Tibial nerve (tissue), 4 donors: ENCODE measurements at regions not wholly inside any gene's neighbourhood (a gene's known extent, or its start where the extent isn't known, plus 50 kb on each side); places are given as distances from the start of the nearest gene placed in this dataset.

Source experiments
- DNase-seq, 2 donors: peaks; one replicate each; pipeline ENCODE4 v3.0.0-alpha.2; 2019; ENCODE audit warnings: low spot score in 2 of 2
- H3K27ac ChIP-seq, 4 donors: fragments of 200-600 bp; sonication (generic) in 3 of 4; one replicate each; pipeline ENCODE4 v1.5.1; 2017 to 2019; ENCODE audit warnings: mild to moderate bottlenecking in 1 of 4
- H3K27me3 ChIP-seq, 2 donors: fragments of 200-600 bp; sonication (generic) in 1 of 2; one replicate each; pipeline versions ENCODE4 v1.5.1 to v1.6.0; 2017 to 2019
- H3K36me3 ChIP-seq, 3 donors: fragments of 200-600 bp; sonication (generic); one replicate each; pipeline ENCODE4 v1.5.1; 2018 to 2019
- H3K4me1 ChIP-seq, 4 donors: fragments of 200-600 bp; sonication (generic) in 3 of 4; one replicate each; pipeline ENCODE4 v1.5.1; 2017 to 2019
- H3K4me3 ChIP-seq, 4 donors: fragments of 200-600 bp; sonication (generic) in 3 of 4; one replicate each; pipeline ENCODE4 v1.5.1; 2017 to 2019; ENCODE audit warnings: mild to moderate bottlenecking in 1 of 4, moderate library complexity in 1 of 4
- H3K9me3 ChIP-seq, 4 donors: fragments of 200-600 bp; sonication (generic) in 3 of 4; one replicate each; pipeline ENCODE4 v1.5.1; 2017 to 2019
- EP300 ChIP-seq, 2 donors: sonication (generic); formaldehyde crosslinking; IDR thresholded peaks; one replicate each; pipeline ENCODE4 v1.6.1; 2017; ENCODE audit warnings: antibody characterized with exemption in 2 of 2, mild to moderate bottlenecking in 1 of 2
- POLR2A ChIP-seq, 2 donors: fragments of 450-650 bp; IDR thresholded peaks; one replicate each; pipeline ENCODE4 v1.6.1; 2017; ENCODE audit warnings: antibody characterized with exemption in 2 of 2, mild to moderate bottlenecking in 2 of 2, moderate library complexity in 2 of 2
- WGBS, 2 donors: methylation state at CpG; one replicate each; pipeline ENCODE4 v1.1.5; 2018; 5-methylcytosine and 5-hydroxymethylcytosine counted together
- TF ChIP-seq, protein P1 (sequence below), 5 experiments: fragments of 200-600 bp in 3 of 5; fragments of 450-650 bp in 2 of 5; sonication (generic) in 3 of 5; IDR thresholded peaks; one replicate each; pipeline ENCODE4 v1.5.1; 2016 to 2019; ENCODE audit warnings: antibody characterized with exemption in 5 of 5, mild to moderate bottlenecking in 3 of 5, moderate library complexity in 2 of 5

DNA sequence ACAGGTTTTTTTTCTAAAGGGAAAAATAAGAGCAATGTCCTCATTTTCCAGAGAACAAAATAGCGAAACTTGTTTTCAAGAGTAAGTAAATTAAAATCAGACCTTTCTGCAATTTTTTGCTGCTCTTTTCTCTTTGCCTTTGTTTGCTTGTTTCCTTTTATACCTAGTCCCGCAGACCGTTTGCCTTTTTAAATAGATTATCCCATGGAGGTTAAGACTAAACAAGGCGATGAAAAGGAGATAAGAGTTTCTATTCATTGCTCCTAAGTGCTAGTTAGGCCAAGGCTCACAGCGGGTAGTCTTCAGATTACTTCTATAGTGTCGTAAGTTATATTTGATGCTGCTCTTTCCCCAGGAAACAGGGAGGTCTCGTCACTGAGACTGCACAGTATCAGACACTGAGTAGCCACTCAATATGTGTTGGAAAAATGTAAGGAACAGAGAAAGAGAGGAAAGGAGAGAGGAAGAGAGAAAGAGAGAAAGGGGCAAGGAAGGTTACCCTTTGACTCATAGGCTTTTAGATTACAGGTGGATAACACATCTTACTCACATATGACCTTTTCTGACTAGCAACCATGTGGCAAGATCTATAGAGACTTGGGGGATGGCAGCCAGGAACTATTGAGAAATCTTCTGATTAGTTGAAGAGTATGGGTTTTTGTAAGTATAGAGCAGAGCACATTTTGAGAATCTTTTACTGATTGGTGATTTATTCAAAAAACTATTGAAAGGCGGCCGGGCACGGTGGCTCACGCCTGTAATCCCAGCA lies 107.5 kb upstream of the PARP11 start:
- WGBS, 2 donors: 78% methylated on average over 11 of the region's 11 CpGs
- Histone ChIP-seq H3K27me3 (no peaks in the 10 kb centered on the region), H3K4me1 (no peaks in the 10 kb centered on the region), H3K36me3 (no peaks in the 10 kb centered on the region), H3K27ac (no peak overlapping the region), H3K4me3 (no peak overlapping the region), H3K9me3 (peaks cover 0 to 18% (median 2%) of the 10 kb centered on the region in 4 donors)
- TF ChIP-seq POLR2A (IDR thresholded peaks at IDR 0.05): no peak
- no peak for TF ChIP-seq EP300 (IDR thresholded peaks at IDR 0.05)
- TF ChIP-seq, protein P1, sequence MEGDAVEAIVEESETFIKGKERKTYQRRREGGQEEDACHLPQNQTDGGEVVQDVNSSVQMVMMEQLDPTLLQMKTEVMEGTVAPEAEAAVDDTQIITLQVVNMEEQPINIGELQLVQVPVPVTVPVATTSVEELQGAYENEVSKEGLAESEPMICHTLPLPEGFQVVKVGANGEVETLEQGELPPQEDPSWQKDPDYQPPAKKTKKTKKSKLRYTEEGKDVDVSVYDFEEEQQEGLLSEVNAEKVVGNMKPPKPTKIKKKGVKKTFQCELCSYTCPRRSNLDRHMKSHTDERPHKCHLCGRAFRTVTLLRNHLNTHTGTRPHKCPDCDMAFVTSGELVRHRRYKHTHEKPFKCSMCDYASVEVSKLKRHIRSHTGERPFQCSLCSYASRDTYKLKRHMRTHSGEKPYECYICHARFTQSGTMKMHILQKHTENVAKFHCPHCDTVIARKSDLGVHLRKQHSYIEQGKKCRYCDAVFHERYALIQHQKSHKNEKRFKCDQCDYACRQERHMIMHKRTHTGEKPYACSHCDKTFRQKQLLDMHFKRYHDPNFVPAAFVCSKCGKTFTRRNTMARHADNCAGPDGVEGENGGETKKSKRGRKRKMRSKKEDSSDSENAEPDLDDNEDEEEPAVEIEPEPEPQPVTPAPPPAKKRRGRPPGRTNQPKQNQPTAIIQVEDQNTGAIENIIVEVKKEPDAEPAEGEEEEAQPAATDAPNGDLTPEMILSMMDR (IDR thresholded peaks at IDR 0.05): no peak
- DNase-seq: no peak

DNA sequence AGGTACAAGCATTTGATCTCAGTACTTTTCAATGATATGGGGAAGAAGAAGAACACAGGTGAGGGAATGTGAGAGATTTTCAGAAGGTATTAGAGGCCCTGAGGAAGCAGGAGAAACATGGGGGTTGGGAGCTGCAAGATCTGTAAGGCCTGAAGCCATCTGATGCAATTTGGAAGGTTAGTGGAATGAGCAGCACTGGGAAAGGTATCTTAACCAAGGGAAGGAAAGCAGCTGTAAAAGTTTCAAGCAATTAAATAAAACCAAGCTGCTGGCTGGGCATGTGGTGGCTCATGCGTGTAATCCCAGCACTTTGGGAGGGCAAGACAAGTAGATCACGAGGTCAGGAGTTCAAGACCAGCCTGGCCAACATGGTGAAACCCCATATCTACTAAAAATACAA lies 104.4 kb upstream of the PARP11 start:
- DNase-seq: no peak
- H3K27me3 ChIP-seq: no peaks in the 10 kb centered on the region
- H3K36me3 ChIP-seq: no peaks in the 10 kb centered on the region
- no peak overlapping the region for H3K27ac ChIP-seq
- TF ChIP-seq, protein P1 (IDR thresholded peaks at IDR 0.05): no peak
- TF ChIP-seq POLR2A (IDR thresholded peaks at IDR 0.05): no peak
- no peak for TF ChIP-seq EP300 (IDR thresholded peaks at IDR 0.05)
- WGBS, 2 donors: 82 to 88% methylated on average over 2 of the region's 2 CpGs
- H3K4me1 ChIP-seq: no peaks in the 10 kb centered on the region
- H3K9me3 ChIP-seq: no peaks in the 10 kb centered on the region
- H3K4me3 ChIP-seq: no peak overlapping the region

DNA sequence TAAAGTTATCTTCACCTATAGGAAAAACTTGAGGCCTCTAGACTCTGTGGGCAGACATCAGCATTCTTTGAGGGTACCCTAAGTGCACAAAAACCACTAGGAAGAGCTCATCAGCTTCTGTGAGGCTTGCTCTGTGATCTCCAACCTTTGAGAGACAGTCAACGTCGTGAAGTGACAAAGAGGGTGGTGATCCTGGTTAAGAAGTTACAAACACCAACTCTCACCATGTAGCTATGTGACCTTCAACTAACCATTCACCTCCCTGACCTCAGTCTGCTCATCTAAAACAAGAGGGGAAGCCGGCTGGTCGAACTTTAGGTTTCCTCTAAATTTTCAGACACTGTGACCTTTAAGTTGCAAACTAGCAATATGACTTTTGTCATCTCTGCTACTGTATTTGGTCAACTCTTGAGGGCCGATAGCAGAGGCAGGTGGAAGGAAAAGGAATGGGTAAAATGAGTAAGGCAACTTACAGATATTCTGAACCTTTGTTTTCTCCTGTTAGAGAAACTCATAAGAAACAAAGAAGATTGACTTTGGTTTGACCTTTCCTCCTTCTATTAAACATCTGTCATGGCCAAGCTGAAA lies 103.2 kb upstream of the PARP11 start:
- Histone ChIP-seq H3K4me3 (no peak overlapping the region), H3K4me1 (no peaks in the 10 kb centered on the region), H3K27ac (no peak overlapping the region), H3K27me3 (no peaks in the 10 kb centered on the region), H3K36me3 (no peaks in the 10 kb centered on the region), H3K9me3 (no peaks in the 10 kb centered on the region)
- 46 to 61% methylated on average over 5 of the region's 5 CpGs for WGBS, 2 donors
- no peak for DNase-seq
- TF ChIP-seq, protein P1 (IDR thresholded peaks at IDR 0.05): no peak
- TF ChIP-seq POLR2A (IDR thresholded peaks at IDR 0.05): no peak
- TF ChIP-seq EP300 (IDR thresholded peaks at IDR 0.05): no peak

DNA sequence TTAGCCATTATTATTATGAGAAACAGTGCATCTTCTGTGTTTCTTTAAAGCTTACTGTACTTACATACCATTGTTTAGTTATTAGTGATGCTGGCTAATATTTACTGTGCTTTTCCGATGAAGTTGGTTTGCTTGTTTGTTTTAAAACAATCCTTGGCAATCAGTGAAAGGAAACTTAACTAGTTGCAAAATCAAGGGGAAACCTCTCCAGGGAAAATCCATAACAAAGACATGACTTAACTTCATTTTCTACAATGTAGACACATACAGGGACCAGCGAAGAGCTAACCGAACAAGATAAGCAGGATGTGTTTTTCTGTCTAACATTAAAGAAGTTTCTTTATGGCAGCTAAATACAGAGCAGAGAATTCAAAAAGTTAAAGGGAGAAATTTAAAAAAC lies 102.5 kb upstream of the PARP11 start:
- Histone ChIP-seq H3K4me1 (no peaks in the 10 kb centered on the region), H3K27me3 (no peaks in the 10 kb centered on the region), H3K36me3 (no peaks in the 10 kb centered on the region), H3K4me3 (no peak overlapping the region), H3K9me3 (no peaks in the 10 kb centered on the region), H3K27ac (no peak overlapping the region)
- TF ChIP-seq, protein P1 (IDR thresholded peaks at IDR 0.05): no peak
- WGBS, 2 donors: 49 to 59% methylated on average over 3 of the region's 3 CpGs
- no peak for DNase-seq

DNA sequence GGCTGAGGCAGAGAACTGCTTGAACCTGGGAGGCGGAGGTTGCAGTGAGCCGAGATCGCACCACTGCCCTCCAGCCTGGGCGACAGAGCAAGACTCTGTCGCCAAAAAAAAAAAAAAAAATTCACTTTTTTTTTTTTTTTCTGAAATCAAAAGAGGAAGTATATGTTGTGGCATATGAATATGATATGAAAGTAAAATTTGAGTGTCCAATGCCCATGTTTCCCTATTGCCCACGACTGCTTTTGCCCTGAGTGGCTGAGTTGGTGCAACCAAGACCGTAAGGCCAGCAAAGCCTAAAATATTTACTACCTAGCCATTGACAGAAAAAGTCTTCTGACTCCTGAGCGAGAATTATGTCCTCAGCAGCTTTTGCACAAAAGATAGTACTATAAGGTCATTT lies 101.7 kb upstream of the PARP11 start:
- 89 to 90% methylated on average over 8 of the region's 8 CpGs for WGBS, 2 donors
- Histone ChIP-seq H3K36me3 (no peaks in the 10 kb centered on the region), H3K4me3 (no peak overlapping the region), H3K4me1 (no peaks in the 10 kb centered on the region), H3K27ac (no peak overlapping the region), H3K27me3 (no peaks in the 10 kb centered on the region), H3K9me3 (no peaks in the 10 kb centered on the region)
- DNase-seq: no peak
- no peak for TF ChIP-seq EP300 (IDR thresholded peaks at IDR 0.05)
- TF ChIP-seq POLR2A (IDR thresholded peaks at IDR 0.05): no peak
- TF ChIP-seq, protein P1 (IDR thresholded peaks at IDR 0.05): no peak
